ENCODE measurements at regions not wholly inside any gene's neighbourhood (a gene's known extent, or its start where the extent isn't known, plus 50 kb on each side); places are given as distances from the start of the nearest gene placed in this dataset.

DNA sequence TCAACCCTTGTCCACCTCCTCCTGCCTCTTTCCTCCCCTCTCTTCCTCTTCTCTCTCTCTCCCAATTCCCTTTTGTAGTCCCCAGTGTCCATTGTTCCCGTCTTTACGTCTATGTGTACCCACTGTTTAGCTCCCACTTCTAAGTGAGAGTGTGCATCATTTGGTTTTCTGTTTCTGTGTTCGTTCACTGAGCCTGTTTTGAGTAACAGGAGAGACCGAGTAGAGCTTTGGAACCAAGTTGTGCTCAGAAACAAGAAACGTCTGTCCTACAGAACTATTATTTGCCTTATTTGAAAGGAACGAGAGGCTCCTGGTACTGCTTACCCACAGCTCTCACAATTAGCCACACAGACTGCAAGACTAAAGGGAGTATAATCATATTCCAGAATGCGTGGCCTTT, 50.1 kb upstream of the MAPRE2 start:
- no peak for ATAC-seq
- TF ChIP-seq, protein P1, sequence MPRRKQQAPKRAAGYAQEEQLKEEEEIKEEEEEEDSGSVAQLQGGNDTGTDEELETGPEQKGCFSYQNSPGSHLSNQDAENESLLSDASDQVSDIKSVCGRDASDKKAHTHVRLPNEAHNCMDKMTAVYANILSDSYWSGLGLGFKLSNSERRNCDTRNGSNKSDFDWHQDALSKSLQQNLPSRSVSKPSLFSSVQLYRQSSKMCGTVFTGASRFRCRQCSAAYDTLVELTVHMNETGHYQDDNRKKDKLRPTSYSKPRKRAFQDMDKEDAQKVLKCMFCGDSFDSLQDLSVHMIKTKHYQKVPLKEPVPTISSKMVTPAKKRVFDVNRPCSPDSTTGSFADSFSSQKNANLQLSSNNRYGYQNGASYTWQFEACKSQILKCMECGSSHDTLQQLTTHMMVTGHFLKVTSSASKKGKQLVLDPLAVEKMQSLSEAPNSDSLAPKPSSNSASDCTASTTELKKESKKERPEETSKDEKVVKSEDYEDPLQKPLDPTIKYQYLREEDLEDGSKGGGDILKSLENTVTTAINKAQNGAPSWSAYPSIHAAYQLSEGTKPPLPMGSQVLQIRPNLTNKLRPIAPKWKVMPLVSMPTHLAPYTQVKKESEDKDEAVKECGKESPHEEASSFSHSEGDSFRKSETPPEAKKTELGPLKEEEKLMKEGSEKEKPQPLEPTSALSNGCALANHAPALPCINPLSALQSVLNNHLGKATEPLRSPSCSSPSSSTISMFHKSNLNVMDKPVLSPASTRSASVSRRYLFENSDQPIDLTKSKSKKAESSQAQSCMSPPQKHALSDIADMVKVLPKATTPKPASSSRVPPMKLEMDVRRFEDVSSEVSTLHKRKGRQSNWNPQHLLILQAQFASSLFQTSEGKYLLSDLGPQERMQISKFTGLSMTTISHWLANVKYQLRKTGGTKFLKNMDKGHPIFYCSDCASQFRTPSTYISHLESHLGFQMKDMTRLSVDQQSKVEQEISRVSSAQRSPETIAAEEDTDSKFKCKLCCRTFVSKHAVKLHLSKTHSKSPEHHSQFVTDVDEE (CRISPR knock-in tag; IDR thresholded peaks at IDR 0.05) = no peak
- TF ChIP-seq, protein P2, sequence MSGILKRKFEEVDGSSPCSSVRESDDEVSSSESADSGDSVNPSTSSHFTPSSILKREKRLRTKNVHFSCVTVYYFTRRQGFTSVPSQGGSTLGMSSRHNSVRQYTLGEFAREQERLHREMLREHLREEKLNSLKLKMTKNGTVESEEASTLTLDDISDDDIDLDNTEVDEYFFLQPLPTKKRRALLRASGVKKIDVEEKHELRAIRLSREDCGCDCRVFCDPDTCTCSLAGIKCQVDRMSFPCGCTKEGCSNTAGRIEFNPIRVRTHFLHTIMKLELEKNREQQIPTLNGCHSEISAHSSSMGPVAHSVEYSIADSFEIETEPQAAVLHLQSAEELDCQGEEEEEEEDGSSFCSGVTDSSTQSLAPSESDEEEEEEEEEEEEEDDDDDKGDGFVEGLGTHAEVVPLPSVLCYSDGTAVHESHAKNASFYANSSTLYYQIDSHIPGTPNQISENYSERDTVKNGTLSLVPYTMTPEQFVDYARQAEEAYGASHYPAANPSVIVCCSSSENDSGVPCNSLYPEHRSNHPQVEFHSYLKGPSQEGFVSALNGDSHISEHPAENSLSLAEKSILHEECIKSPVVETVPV (CRISPR knock-in tag; IDR thresholded peaks at IDR 0.05) = no peak
- TF ChIP-seq ESRRG (CRISPR knock-in tag; IDR thresholded peaks at IDR 0.05) = no peak
- TF ChIP-seq CSDC2 (CRISPR knock-in tag; IDR thresholded peaks at IDR 0.05) = no peak
- no peak for TF ChIP-seq PPARA (CRISPR knock-in tag; IDR thresholded peaks at IDR 0.05; ENCODE audit: borderline replicate concordance)
- no peak for TF ChIP-seq ZC3H10 (CRISPR knock-in tag; IDR thresholded peaks at IDR 0.05)
- no peak for TF ChIP-seq ZNF70 (CRISPR knock-in tag; IDR thresholded peaks at IDR 0.05)
- no peak for TF ChIP-seq ISL1 (CRISPR knock-in tag; IDR thresholded peaks at IDR 0.05)
- TF ChIP-seq ZFP3 (CRISPR knock-in tag; IDR thresholded peaks at IDR 0.05) = no peak
- no peak for TF ChIP-seq OSR1 (CRISPR knock-in tag; IDR thresholded peaks at IDR 0.05)
- no peak for TF ChIP-seq ZNF565 (CRISPR knock-in tag; conservative IDR thresholded peaks at IDR 0.05; ENCODE audit: low read depth)
- TF ChIP-seq, protein P3, sequence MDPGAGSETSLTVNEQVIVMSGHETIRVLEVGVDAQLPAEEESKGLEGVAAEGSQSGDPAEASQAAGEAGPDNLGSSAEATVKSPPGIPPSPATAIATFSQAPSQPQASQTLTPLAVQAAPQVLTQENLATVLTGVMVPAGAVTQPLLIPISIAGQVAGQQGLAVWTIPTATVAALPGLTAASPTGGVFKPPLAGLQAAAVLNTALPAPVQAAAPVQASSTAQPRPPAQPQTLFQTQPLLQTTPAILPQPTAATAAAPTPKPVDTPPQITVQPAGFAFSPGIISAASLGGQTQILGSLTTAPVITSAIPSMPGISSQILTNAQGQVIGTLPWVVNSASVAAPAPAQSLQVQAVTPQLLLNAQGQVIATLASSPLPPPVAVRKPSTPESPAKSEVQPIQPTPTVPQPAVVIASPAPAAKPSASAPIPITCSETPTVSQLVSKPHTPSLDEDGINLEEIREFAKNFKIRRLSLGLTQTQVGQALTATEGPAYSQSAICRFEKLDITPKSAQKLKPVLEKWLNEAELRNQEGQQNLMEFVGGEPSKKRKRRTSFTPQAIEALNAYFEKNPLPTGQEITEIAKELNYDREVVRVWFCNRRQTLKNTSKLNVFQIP (CRISPR knock-in tag; IDR thresholded peaks at IDR 0.05; ENCODE audit: borderline replicate concordance, low read depth) = no peak
- no peak for TF ChIP-seq GLIS3 (CRISPR knock-in tag; IDR thresholded peaks at IDR 0.05)
- TF ChIP-seq TOX (CRISPR knock-in tag; IDR thresholded peaks at IDR 0.05; ENCODE audit: borderline replicate concordance) = no peak
- TF ChIP-seq, protein P4, sequence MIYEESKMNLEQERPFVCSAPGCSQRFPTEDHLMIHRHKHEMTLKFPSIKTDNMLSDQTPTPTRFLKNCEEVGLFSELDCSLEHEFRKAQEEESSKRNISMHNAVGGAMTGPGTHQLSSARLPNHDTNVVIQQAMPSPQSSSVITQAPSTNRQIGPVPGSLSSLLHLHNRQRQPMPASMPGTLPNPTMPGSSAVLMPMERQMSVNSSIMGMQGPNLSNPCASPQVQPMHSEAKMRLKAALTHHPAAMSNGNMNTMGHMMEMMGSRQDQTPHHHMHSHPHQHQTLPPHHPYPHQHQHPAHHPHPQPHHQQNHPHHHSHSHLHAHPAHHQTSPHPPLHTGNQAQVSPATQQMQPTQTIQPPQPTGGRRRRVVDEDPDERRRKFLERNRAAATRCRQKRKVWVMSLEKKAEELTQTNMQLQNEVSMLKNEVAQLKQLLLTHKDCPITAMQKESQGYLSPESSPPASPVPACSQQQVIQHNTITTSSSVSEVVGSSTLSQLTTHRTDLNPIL (CRISPR knock-in tag; IDR thresholded peaks at IDR 0.05; ENCODE audit: low read depth) = no peak
- TF ChIP-seq, protein P5, sequence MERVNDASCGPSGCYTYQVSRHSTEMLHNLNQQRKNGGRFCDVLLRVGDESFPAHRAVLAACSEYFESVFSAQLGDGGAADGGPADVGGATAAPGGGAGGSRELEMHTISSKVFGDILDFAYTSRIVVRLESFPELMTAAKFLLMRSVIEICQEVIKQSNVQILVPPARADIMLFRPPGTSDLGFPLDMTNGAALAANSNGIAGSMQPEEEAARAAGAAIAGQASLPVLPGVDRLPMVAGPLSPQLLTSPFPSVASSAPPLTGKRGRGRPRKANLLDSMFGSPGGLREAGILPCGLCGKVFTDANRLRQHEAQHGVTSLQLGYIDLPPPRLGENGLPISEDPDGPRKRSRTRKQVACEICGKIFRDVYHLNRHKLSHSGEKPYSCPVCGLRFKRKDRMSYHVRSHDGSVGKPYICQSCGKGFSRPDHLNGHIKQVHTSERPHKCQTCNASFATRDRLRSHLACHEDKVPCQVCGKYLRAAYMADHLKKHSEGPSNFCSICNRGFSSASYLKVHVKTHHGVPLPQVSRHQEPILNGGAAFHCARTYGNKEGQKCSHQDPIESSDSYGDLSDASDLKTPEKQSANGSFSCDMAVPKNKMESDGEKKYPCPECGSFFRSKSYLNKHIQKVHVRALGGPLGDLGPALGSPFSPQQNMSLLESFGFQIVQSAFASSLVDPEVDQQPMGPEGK (CRISPR knock-in tag; IDR thresholded peaks at IDR 0.05; ENCODE audit: borderline replicate concordance) = no peak
- no peak for TF ChIP-seq ARNTL (CRISPR knock-in tag; IDR thresholded peaks at IDR 0.05; ENCODE audit: borderline replicate concordance, low read depth)

Data from SK-N-SH treated with all-trans-retinoic acid at 6 μM for 48 hours (cell line).